Vagina (tissue), 2 donors: ENCODE measurements at regions not wholly inside any gene's neighbourhood (a gene's known extent, or its start where the extent isn't known, plus 50 kb on each side); places are given as distances from the start of the nearest gene placed in this dataset.

Experiments
- CTCF ChIP-seq, 3 experiments: fragments of 450-650 bp in 2 of 3; fragments of 200-600 bp in 1 of 3; sonication (generic) in 1 of 3; IDR thresholded peaks; one replicate each; pipeline ENCODE4 v1.5.1; 2017 to 2019; ENCODE audit warnings: antibody characterized with exemption in 3 of 3, mild to moderate bottlenecking in 2 of 3, moderate library complexity in 2 of 3
- POLR2A ChIP-seq, 2 donors: fragments of 450-650 bp; IDR thresholded peaks; one replicate each; pipeline ENCODE4 v1.6.1; 2017; ENCODE audit warnings: antibody characterized with exemption in 2 of 2, mild to moderate bottlenecking in 2 of 2, moderate library complexity in 2 of 2

GRCh38 chr2:226491112-226491511, 308.5 kb downstream of the IRS1 start:
- TF ChIP-seq CTCF (IDR thresholded peaks at IDR 0.05) (no peak), POLR2A (IDR thresholded peaks at IDR 0.05) (no peak)
